Stimulated activated CD8-positive, alpha-beta memory T cell treated with anti-CD3 and anti-CD28 coated beads, Interleukin-4, amount 100 ng/mL, for 4 hours (primary cell): ENCODE measurements at regions not wholly inside any gene's neighbourhood (a gene's known extent, or its start where the extent isn't known, plus 50 kb on each side); places are given as distances from the start of the nearest gene placed in this dataset.

ENCODE experiments used
- DNase-seq, 2 donors: peaks; one replicate each; pipeline ENCODE4 v3.0.0-alpha.2; 2020; ENCODE audit warnings: low read depth in 2 of 2, low spot score in 1 of 2

DNA sequence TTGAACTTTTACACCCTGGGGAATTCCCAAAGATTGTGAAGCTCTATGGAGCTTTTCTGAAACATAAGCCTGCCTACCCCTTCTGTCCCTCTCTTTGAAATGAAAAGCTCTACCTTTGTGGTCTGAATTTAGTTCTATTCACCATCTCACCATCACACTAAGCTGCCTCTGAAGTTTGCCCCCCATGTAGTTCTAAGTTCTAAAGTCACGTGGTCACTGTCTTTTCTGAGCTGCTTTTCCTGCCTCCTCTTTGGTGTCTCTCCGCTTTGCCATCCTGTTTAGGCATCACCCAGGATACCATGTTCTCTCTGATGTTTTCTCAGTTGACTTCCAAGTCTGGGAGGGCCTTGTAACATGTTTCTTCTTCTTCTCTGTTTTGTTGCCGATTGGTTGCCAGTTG lies 2206.6 kb downstream of the MAT2B start:
- no peak for DNase-seq

- no peak for DNase-seq
These were observed 2209.2 kb downstream of the MAT2B start for GRCh38 chr5:165714598-165714997.

- no peak for DNase-seq
These were observed 2215.5 kb downstream of the MAT2B start for GRCh38 chr5:165720901-165721300.

DNA sequence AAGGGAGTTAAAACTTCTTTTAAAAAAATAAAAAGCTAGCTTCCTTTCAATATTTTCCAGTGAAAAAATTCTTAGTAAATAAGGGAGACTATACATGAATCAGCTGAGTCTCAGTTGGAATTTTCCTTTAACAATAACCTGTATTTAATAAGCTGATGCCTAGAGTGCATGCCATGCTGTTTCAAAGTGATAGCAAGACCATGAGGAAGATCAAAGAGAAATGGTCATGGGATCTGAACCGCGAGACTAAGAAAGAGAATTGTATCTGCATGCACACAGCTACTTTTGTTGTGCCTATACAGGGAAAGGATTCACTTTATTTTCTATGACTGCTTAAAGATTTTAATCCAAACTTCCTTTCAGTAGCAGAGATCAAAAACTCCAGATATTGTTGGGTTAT lies 2217.0 kb downstream of the MAT2B start:
- DNase-seq = no peak

- DNase-seq = no peak
These were observed 2218.5 kb downstream of the MAT2B start for GRCh38 chr5:165723931-165724330.

DNA sequence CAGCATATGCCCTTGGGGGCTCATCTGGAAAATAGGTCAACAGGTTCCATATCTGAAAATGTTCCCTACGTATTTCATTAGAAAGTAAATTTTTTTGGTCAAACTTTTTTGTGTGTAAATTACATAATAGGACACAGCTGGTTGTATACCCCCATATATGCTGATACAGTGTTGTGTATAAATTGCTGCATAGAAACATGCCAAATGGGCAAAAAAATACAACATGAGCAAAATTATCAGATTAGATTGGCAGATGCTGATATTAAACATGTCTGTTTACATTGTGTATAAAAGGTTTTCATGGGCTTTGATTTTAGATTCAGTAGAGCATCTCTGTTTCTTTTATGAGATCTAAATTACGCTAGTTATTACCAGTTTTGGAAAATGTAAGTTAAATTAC lies 2223.0 kb downstream of the MAT2B start:
- no peak for DNase-seq

GRCh38 chr5:165735388-165735787 lies 2230.0 kb downstream of the MAT2B start:
- no peak for DNase-seq

- no peak for DNase-seq
These were observed 2233.8 kb downstream of the MAT2B start for GRCh38 chr5:165739079-165739741.

DNA sequence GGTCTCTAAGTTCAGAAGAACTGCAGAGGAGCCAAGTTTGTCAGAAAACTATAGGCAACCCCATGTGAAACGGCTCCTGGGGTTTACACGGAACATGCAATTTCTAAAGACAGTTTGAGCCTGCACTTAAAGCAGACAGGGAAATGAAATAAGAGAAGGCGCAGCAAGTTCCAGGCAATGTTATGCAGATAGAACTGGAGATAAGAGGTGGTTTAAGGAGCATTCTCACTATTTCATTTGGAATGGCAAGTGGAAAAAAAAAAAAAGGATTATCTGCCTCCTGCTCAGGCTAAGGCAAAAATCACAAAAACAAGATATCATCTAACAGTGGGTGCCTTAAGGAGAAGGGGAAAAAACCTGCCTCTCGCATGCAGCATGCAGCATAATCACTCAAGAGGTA lies 2252.4 kb downstream of the MAT2B start:
- no peak for DNase-seq

- no peak for DNase-seq
These were observed 2269.7 kb downstream of the MAT2B start for GRCh38 chr5:165775111-165775510.

DNA sequence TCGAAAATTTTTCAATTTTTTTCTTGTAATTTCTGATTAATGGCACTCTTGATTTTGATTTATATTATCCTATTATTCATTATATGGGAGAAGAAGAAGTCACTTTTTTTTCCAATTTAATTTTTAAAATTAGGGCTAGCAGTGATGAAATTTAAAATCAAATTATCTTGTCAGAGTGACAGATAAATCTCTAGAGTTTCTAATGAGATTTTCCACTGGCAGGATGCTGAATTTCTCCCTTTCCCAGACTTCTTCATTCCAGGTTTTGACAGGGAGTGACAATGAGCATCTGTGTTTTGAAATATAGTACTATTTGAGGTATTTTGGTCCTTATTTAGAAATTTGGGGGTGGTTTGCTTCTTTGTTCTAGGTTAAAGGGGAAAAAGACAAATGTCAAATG lies 2274.1 kb downstream of the MAT2B start:
- no peak for DNase-seq

DNA sequence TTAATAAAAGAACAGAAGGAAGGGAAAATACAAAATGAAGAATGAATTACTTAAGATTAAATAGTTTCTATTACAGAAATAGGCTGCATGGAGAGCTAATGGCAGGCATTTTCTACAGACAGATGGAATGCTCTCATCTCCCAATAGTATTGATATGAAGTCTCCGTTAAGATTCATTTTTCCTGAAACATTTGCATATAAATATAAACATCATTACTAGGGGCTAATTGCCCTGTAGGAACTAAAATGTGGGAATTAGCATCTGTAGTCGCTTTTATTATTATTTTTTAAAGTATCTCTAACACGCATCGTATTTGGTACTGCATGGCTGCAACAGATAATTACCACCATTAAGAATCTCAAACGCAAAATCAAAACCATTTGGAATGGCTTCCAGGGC lies 2275.5 kb downstream of the MAT2B start:
- DNase-seq = no peak

GRCh38 chr5:165781738-165782137 lies 2276.3 kb downstream of the MAT2B start:
- DNase-seq = no peak

GRCh38 chr5:165783024-165783423 lies 2277.6 kb downstream of the MAT2B start:
- DNase-seq = no peak

DNA sequence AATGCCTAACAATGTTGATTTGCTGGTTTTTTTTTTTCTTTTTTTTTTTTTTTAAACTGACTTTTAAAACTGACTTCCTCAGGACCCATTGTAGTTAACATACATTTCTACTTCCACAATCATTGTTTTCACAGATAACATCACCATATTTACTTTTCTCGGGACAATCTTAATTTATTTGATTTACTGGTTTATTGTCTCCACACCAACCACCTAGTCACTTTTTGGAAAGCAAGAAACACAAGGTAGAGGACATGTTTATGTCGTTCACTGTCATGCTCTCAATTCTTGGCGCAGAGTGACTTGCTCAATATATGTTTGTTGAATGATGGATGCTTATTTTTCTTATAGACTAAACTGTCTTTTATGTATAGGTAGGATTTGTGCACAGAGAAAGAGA lies 2280.7 kb downstream of the MAT2B start:
- no peak for DNase-seq

- no peak for DNase-seq
These were observed 2289.7 kb downstream of the MAT2B start for GRCh38 chr5:165795073-165795472.

- DNase-seq = no peak
These were observed 2300.3 kb downstream of the MAT2B start for GRCh38 chr5:165805756-165806155.

DNA sequence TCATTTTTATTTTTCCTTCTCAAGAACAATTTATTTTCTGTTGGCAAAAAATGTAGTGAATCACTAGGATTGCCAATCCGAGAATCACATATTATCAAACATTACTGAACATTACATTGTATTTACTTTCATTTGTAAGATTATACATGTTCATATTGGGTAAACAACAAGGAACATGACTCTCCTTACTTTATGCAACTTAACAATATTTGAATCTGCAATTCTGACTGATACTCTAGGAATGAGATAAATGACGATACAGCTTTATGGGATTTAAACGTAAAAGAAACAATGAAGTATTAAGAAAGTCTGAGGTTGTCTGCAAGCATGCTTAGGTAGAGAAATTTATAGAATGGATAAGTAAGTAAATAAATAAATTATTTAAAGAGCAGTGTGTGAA lies 2302.9 kb downstream of the MAT2B start:
- no peak for DNase-seq

- DNase-seq = no peak
These were observed 2304.5 kb downstream of the MAT2B start for GRCh38 chr5:165809914-165810313.

DNA sequence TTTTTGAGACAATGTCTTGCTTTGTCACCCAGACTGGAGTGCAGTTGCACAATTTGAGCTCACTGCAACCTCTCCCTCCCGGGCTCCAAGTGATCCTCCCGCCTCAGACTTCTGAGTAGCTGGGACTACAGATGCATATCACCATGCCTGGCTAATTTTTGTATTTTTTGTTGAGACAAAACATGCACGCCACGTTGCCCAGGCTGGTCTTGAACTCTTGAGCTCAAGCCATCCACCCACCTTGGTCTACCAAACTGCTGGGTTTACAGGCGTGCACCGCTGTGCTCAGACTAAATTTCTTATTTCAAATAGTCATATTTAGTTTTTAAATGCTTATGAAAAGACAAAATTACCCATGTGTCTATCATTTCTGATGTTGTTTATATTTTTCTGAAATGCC lies 2324.1 kb downstream of the MAT2B start:
- no peak for DNase-seq

GRCh38 chr5:165834891-165835290 lies 2329.5 kb downstream of the MAT2B start:
- no peak for DNase-seq

GRCh38 chr5:165836046-165836445 lies 2330.6 kb downstream of the MAT2B start:
- DNase-seq = no peak

DNA sequence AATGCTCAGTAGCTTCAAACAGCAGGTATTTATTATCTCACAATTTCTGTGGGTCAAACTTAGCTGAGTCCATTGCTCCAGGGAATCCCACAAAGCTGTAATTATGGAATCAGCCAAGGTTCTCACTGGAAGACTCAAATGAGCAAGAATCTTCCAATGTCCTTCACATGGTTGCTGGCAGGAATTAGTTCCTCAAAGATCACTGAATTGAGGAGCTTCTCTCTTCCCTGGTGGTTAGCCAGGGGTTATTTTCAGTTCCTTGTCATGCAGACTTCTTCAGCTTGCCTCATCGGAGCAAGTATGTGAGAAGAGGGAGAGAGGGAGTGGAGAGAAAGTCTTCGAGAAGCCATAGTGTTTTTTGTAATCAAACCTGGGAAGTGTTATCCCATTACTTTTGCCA lies 2331.9 kb downstream of the MAT2B start:
- no peak for DNase-seq

GRCh38 chr5:165844571-165844970 lies 2339.2 kb downstream of the MAT2B start:
- no peak for DNase-seq
